HG02885 (cell line): ENCODE measurements at regions not wholly inside any gene's neighbourhood (a gene's known extent, or its start where the extent isn't known, plus 50 kb on each side); places are given as distances from the start of the nearest gene placed in this dataset.
A peak's percentile ranks its signal among the peaks of the same experiment; 100 is the strongest.
"Not testable (repeated sequence)": the region's sequence is repeated elsewhere in the genome, so short reads cannot be mapped to it uniquely, and the experiment has no call there.

Experiments used
- ATAC-seq: cut with Tn5 transposase; IDR thresholded peaks from one replicate; pipeline ENCODE4 v1.9.1; 2021; ENCODE audit warnings: mild to moderate bottlenecking; ENCODE audit not compliant: unreplicated experiment, poor library complexity

DNA sequence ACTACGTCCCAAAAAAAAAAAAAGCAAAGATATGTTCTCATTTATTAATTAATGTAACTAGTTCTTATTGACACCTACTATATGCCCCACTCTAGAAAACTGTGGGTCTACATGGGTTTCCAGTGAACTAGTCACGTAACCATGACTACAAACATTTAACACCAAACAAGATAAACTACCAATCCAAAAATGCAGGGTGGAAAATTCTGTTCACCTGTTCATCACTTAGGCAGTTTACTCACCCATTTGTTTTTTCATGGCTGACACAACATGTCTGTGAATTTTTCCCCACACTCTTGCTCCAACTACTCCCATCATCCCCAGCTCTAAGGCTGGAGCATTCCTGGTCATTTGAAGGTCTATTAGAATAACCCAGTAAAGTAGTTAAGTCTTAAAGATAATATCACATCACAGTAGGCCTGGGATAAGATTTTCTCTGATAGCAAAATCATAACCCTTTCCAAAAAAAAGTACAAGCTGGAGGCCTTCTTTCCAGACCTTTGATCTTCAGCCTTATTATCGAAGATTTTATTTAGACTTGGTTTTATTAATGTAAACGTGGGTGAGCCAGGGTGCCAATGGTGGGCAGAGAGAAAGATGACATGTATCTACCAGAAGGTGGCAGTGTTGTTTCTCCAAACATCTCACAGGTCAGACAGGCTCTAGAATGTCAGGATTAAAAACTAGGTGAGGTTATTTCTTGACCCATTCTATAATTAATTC lies 61.6 kb upstream of the DAAM1 start:
- ATAC-seq, result peak; percentile 85

- no peak for ATAC-seq
These were observed 61.1 kb upstream of the DAAM1 start for GRCh38 chr14:59127437-59127732.

GRCh38 chr14:59130462-59130861 lies 58.0 kb upstream of the DAAM1 start:
- no peak for ATAC-seq

- no peak for ATAC-seq
These were observed 56.3 kb upstream of the DAAM1 start for GRCh38 chr14:59131938-59132795.

DNA sequence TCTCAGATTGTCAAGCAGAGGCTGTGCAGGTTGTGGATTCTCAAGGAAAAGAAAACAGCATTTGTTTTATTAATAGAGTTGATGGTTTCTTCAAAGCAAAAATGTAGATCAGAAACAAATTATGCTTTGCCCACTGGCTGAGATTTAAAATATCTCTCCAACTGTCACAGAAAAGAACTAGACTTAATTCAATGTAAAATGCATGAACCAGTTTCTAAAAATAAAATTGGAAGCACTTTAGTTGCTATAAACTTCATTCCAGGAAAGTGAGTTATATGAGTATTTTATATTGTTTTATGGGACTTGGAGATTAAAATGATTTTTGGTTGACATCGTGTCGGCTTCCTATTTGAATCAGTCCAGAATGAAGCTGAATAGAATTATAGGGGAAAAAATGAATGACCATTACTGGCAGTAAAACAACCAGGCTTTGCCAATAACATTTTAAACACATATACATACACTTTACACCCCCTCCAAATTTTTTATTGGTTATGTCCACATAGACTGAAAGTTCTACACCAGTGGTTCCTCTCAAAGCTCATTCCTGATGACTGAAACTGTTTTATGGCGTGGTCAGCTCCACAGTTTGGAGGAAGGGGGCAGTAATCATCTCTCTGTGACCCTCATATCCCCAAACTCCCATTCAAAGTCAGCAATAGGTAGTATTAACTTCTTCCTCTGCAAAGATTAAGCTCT lies 55.5 kb upstream of the DAAM1 start:
- no peak for ATAC-seq

DNA sequence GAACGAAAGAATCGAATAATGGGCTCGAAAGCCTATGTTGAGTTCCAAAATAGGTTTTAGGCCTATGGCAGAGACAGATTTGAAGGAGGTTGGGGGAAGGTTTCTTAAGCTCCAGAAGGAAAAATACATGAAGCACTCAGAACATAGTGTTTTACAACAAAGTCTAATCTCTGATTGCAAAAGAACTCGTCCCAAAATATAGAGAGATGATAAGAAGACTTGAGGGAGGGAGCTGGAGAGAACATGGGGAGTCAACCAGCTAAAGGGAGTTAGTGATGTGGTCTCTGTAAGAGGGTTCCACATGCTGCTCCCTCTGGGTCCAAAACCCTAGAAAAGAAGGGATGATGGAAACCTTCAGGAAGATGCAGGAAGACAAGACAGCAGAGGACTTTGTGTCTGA lies 54.8 kb upstream of the DAAM1 start:
- no peak for ATAC-seq

DNA sequence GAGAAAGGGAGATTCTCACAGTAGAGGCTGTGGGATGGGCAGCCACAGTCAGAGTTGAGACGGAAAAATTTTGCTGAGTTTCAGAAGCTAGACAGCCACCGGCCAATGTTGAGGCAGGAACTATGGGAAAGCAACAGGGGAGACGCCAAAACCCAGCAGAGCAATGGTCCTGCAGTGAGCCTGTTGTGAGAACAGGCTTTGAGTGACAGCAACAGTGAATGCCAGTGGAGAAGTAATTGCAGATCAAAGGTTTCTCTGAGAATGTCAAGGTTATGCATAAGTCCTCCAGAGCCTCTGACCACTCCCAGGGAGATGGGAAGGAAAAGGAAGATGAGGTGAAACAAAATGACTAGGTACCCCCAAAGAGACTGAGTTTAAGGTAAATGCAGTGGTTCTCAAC lies 54.2 kb upstream of the DAAM1 start:
- no peak for ATAC-seq

DNA sequence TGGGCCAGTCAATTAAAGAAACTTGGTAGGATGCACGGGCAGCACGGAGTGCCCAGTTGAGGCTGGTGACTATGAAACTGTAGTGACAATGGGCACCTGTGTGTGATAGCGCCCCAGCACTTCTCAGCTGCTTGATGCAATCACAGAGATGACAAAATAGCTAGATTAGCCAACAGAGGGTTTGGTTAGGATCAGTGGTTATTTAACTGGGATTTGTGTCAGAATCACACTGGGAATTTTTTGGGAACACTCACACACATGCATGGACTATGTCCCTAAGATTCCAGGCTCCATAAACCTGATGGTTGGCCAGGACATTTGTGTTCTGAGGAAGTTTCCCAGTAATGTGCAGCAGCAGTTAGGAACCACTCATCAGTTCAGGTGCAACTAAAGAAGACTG lies 51.2 kb upstream of the DAAM1 start:
- ATAC-seq, result no peak

- ATAC-seq, result not testable (repeated sequence)
These were observed 49.9 kb upstream of the DAAM1 start for GRCh38 chr14:59138576-59138975.
